Esophagus muscularis mucosa (tissue), 4 donors: ENCODE measurements at regions not wholly inside any gene's neighbourhood (a gene's known extent, or its start where the extent isn't known, plus 50 kb on each side); places are given as distances from the start of the nearest gene placed in this dataset.
"Not testable (repeated sequence)": the region's sequence is repeated elsewhere in the genome, so short reads cannot be mapped to it uniquely, and the experiment has no call there.

Experiments
- DNase-seq: peaks from one replicate; pipeline ENCODE4 v3.0.0-alpha.2; 2017; ENCODE audit errors: extremely low spot score
- H3K27ac ChIP-seq, 4 donors: fragments of 200-600 bp; sonication (generic); replicated peaks in 1 of 4; 1 replicate in 3 of 4; 2 replicates in 1 of 4; pipeline ENCODE4 v1.5.1; 2016 to 2019; ENCODE audit warnings: mild to moderate bottlenecking in 1 of 4
- H3K27me3 ChIP-seq, 4 donors: fragments of 200-600 bp; sonication (generic); one replicate each; pipeline versions ENCODE4 v1.5.1 to v1.6.0; 2016 to 2019
- H3K36me3 ChIP-seq, 4 donors: fragments of 200-600 bp; sonication (generic); one replicate each; pipeline ENCODE4 v1.5.1; 2016 to 2019
- H3K4me1 ChIP-seq, 4 donors: fragments of 200-600 bp; sonication (generic); one replicate each; pipeline ENCODE4 v1.5.1; 2016 to 2019
- H3K4me3 ChIP-seq, 4 donors: fragments of 200-600 bp; sonication (generic); 1 replicate in 2 of 4; 2 replicates in 2 of 4; pipeline ENCODE4 v1.5.1; 2016 to 2019; ENCODE audit warnings: mild to moderate bottlenecking in 4 of 4, moderate library complexity in 1 of 4
- H3K9me3 ChIP-seq, 4 donors: fragments of 200-600 bp; sonication (generic); 1 replicate in 3 of 4; 2 replicates in 1 of 4; pipeline ENCODE4 v1.5.1; 2016 to 2019
- EP300 ChIP-seq: sonication (generic); formaldehyde crosslinking; IDR thresholded peaks from one replicate; pipeline ENCODE4 v1.6.1; 2017; ENCODE audit warnings: antibody characterized with exemption
- POLR2A ChIP-seq: fragments of 450-650 bp; IDR thresholded peaks from one replicate; pipeline ENCODE4 v1.6.1; 2017; ENCODE audit warnings: antibody characterized with exemption, moderate library complexity, mild to moderate bottlenecking, low read depth
- POLR2AphosphoS5 ChIP-seq, 2 donors: sonication (generic); formaldehyde crosslinking; IDR thresholded peaks; one replicate each; pipeline ENCODE4 v1.6.1; 2017; ENCODE audit warnings: antibody characterized with exemption in 2 of 2
- WGBS: methylation state at CpG from one replicate; pipeline ENCODE4 v1.1.5; 2018; 5-methylcytosine and 5-hydroxymethylcytosine counted together
- intact Hi-C: fragments of 100-400 bp; cut with DNase I; formaldehyde crosslinking; loops from one replicate; pipeline ENCODE4 v1.15.1; 2023
- TF ChIP-seq, protein P1 (sequence below), 3 experiments: fragments of 200-600 bp in 2 of 3; fragments of 450-650 bp in 1 of 3; sonication (generic) in 2 of 3; IDR thresholded peaks; one replicate each; pipeline ENCODE4 v1.5.1; 2017 to 2019; ENCODE audit warnings: antibody characterized with exemption in 3 of 3, mild to moderate bottlenecking in 2 of 3, moderate library complexity in 1 of 3

GRCh38 chr6:27831434-27832081 is 80.6 kb downstream of the OR2B2 start:
- H3K27ac ChIP-seq, result peak overlapping the region in 3 of 4 donors; percentile 46 to 81 (median 78)
- peak in 1 of 2 donors; percentile 93 for TF ChIP-seq POLR2AphosphoS5 (IDR thresholded peaks at IDR 0.05)
- peaks cover 0 to 22% (median 12%) of the 10 kb centered on the region in 4 donors for H3K27me3 ChIP-seq
- not testable (repeated sequence) for H3K36me3 ChIP-seq, H3K9me3 ChIP-seq, DNase-seq
- peaks cover 6 to 24% (median 13%) of the 10 kb centered on the region in 4 donors for H3K4me1 ChIP-seq
- H3K4me3 ChIP-seq, result peak overlapping the region; percentile 44 to 63 (median 48)
- WGBS, result 6% methylated on average over 21 of the region's 26 CpGs
- intact Hi-C loops, result loop anchor here (2.0 to 10.0 kb wide), 2 partner anchors 77 to 1807 kb away; a partner anchor contains a TSS

DNA sequence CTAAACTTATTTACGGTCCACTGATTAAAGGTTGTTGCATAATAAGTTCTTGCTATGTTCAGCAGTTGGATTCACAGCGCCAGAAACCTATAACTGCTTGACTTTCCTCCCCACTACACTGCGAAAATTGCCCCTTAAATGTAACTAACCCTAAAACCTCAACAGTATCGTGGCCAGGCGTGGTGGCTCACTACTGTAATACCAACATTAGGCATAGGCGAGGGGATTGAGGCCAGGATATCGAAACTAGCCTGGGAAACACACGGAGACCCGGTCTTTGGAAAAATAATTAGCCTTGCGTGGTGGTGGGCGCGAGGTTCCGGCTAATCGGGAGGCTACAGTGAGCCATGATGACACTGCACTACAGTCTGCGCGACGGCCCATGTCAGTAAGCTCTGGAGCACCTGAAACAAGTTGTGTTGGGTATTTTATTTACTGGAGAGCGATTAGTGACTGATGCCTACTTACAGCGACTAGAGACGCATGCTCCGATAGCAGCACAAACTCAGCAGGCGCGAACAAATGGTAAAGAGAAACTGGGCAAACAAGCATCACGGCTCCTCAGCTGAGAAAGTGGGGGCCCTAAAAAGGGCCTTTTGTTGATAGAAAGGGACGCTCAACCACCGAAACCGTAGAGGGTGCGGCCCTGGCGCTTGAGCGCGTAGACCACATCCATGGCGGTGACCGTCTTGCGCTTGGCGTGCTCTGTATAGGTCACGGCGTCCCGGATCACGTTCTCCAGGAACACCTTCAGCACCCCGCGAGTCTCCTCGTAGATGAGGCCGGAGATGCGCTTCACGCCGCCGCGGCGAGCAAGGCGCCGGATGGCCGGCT is 81.4 kb downstream of the OR2B2 start:
- not testable (repeated sequence) for H3K9me3 ChIP-seq, DNase-seq, H3K36me3 ChIP-seq
- intact Hi-C loops, result loop anchor here (10.0 kb wide), 1 partner anchor 1806 kb away; a partner anchor contains a TSS
- peak overlapping the region in 3 of 4 donors; percentile 63 to 81 (median 78) for H3K27ac ChIP-seq
- H3K27me3 ChIP-seq, result peaks cover 0 to 22% (median 13%) of the 10 kb centered on the region in 4 donors
- H3K4me1 ChIP-seq, result peaks cover 0 to 17% (median 6%) of the 10 kb centered on the region in 4 donors
- H3K4me3 ChIP-seq, result peak overlapping the region; percentile 44 to 63 (median 48)
- 23% methylated on average over 17 of the region's 52 CpGs for WGBS

- intact Hi-C loops, result loop anchor here (10.0 kb wide), 1 partner anchor 1805 kb away; a partner anchor contains a TSS
- WGBS, result 63% methylated on average over 5 of the region's 5 CpGs
- H3K4me3 ChIP-seq, result peak overlapping the region; percentile 44 to 63 (median 48)
Observed at GRCh38 chr6:27830212-27830599, 82.0 kb downstream of the OR2B2 start.

GRCh38 chr6:27829453-27830211 is 82.6 kb downstream of the OR2B2 start:
- intact Hi-C loops, result loop anchor here (10.0 kb wide), 1 partner anchor 1805 kb away; a partner anchor contains a TSS
- DNase-seq, result no peak
- Histone ChIP-seq H3K9me3 (no peaks in the 10 kb centered on the region), H3K4me3 (no peak overlapping the region), H3K27ac (peak overlapping the region in 2 of 4 donors; percentile 78 to 81), H3K4me1 (peaks cover 0 to 16% (median 6%) of the 10 kb centered on the region in 4 donors), H3K36me3 (peaks cover 0 to 4% (median 0%) of the 10 kb centered on the region in 4 donors), H3K27me3 (peaks cover 0 to 30% (median 14%) of the 10 kb centered on the region in 4 donors)
- TF ChIP-seq POLR2AphosphoS5 (IDR thresholded peaks at IDR 0.05), result no peak
- TF ChIP-seq POLR2A, result no peak
- WGBS, result 90% methylated on average over 9 of the region's 9 CpGs

More at GRCh38 chr6:27830212-27830599, 82.0 kb downstream of the OR2B2 start:
- TF ChIP-seq EP300 (no peak), POLR2A (no peak), POLR2AphosphoS5 (IDR thresholded peaks at IDR 0.05) (no peak)
- TF ChIP-seq, protein P1, sequence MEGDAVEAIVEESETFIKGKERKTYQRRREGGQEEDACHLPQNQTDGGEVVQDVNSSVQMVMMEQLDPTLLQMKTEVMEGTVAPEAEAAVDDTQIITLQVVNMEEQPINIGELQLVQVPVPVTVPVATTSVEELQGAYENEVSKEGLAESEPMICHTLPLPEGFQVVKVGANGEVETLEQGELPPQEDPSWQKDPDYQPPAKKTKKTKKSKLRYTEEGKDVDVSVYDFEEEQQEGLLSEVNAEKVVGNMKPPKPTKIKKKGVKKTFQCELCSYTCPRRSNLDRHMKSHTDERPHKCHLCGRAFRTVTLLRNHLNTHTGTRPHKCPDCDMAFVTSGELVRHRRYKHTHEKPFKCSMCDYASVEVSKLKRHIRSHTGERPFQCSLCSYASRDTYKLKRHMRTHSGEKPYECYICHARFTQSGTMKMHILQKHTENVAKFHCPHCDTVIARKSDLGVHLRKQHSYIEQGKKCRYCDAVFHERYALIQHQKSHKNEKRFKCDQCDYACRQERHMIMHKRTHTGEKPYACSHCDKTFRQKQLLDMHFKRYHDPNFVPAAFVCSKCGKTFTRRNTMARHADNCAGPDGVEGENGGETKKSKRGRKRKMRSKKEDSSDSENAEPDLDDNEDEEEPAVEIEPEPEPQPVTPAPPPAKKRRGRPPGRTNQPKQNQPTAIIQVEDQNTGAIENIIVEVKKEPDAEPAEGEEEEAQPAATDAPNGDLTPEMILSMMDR (IDR thresholded peaks at IDR 0.05), result no peak
- Histone ChIP-seq H3K27ac (peak overlapping the region in 3 of 4 donors; percentile 63 to 81 (median 78)), H3K4me1 (peaks cover 0 to 14% (median 6%) of the 10 kb centered on the region in 4 donors), H3K27me3 (peaks cover 0 to 24% (median 13%) of the 10 kb centered on the region in 4 donors), H3K9me3 (no peaks in the 10 kb centered on the region), H3K36me3 (peaks cover 0 to 4% (median 0%) of the 10 kb centered on the region in 4 donors)
- DNase-seq, result no peak

DNA sequence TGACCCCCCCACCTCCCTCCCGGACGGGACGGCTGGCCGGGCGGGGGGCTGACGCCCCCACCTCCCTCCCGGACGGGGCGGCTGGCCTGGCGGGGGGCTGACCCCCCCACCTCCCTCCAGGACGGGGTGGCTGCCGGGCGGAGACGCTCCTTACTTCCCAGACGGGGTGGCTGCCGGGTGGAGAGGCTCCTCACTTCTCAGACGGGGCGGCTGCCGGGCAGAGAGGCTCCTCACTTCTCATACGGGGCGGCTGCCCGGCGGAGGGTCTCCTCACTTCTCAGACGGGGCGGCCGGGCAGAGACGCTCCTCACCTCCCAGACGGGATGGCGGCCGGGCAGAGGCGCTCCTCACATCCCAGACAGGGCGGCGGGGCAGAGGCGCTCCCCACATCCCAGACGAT is 84.7 kb downstream of the OR2B2 start:
- H3K27me3 ChIP-seq, result peaks cover 0 to 40% (median 25%) of the 10 kb centered on the region in 4 donors
- H3K27ac ChIP-seq, H3K4me3 ChIP-seq, intact Hi-C loops, H3K36me3 ChIP-seq, H3K9me3 ChIP-seq, DNase-seq: not testable (repeated sequence)
- 9% methylated on average over 9 of the region's 35 CpGs for WGBS
- peaks cover 3 to 24% (median 10%) of the 10 kb centered on the region in 4 donors for H3K4me1 ChIP-seq

DNA sequence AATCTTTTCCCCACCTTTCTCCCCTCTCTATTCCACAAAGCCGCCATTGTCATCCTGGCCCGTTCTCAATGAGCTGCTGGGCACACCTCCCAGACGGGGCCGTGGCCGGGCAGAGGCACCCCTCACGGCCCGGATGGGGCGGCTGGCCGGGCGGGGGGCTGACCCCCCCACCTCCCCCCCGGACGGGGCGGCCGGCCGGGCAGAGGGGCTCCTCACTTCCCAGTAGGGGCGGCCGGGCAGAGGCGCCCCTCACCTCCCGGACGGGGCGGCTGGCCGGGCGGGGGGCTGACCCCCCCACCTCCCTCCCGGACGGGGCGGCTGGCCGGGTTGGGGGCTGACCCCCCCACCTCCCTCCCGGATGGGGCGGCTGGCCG is 85.6 kb downstream of the OR2B2 start:
- H3K36me3 ChIP-seq, H3K4me3 ChIP-seq, H3K9me3 ChIP-seq, DNase-seq, H3K27ac ChIP-seq, intact Hi-C loops: not testable (repeated sequence)
- Histone ChIP-seq H3K4me1 (peaks cover 3 to 22% (median 9%) of the 10 kb centered on the region in 4 donors), H3K27me3 (peaks cover 0 to 45% (median 24%) of the 10 kb centered on the region in 4 donors)
- 11% methylated on average over 2 of the region's 30 CpGs for WGBS

GRCh38 chr6:27825848-27826611 is 86.2 kb downstream of the OR2B2 start:
- intact Hi-C loops, H3K4me3 ChIP-seq, DNase-seq, H3K36me3 ChIP-seq, H3K9me3 ChIP-seq, H3K27ac ChIP-seq: not testable (repeated sequence)
- Histone ChIP-seq H3K4me1 (peaks cover 3 to 19% (median 8%) of the 10 kb centered on the region in 4 donors), H3K27me3 (peaks cover 0 to 48% (median 24%) of the 10 kb centered on the region in 4 donors)
- WGBS, result 78% methylated on average over 12 of the region's 15 CpGs
